Activated CD8-positive, alpha-beta T cell treated with anti-CD3 and anti-CD28 coated beads for 36 hours (primary cell): ENCODE measurements at regions not wholly inside any gene's neighbourhood (a gene's known extent, or its start where the extent isn't known, plus 50 kb on each side); places are given as distances from the start of the nearest gene placed in this dataset.

Experiments
- ATAC-seq: fragments of 200-7000 bp; cut with Tn5 transposase; one replicate; pipeline ENCODE4 v1.10.0; 2021; ENCODE audit warnings: mild to moderate bottlenecking, moderate library complexity
- CTCF ChIA-PET: fragments of 350-600 bp; sonication (Branson Sonifier 250); formaldehyde crosslinking; loops from one replicate; lab custom pipeline; 2021; ENCODE audit warnings: antibody characterized with exemption; lab: Charles Lee
- POLR2A ChIA-PET: fragments of 350-600 bp; sonication (Branson Sonifier 250); formaldehyde crosslinking; loops from one replicate; lab custom pipeline; 2021; ENCODE audit warnings: antibody characterized with exemption; lab: Charles Lee
- DNase-seq: peaks from one replicate; pipeline ENCODE4 v3.0.0-alpha.2; 2020
- H3K27ac Mint-ChIP-seq: one replicate; pipeline ENCODE4 v1.8.0; 2021; ENCODE audit warnings: mild to moderate bottlenecking, mixed read lengths
- H3K27me3 Mint-ChIP-seq: one replicate; pipeline ENCODE4 v1.8.0; 2021; ENCODE audit warnings: mixed read lengths
- H3K36me3 Mint-ChIP-seq: one replicate; pipeline ENCODE4 v1.8.0; 2021; ENCODE audit warnings: low read depth, mixed read lengths
- H3K4me1 Mint-ChIP-seq: one replicate; pipeline ENCODE4 v1.8.0; 2021; ENCODE audit warnings: low read depth, mixed read lengths
- H3K4me3 Mint-ChIP-seq: one replicate; pipeline ENCODE4 v1.8.0; 2021; ENCODE audit warnings: mild to moderate bottlenecking, moderate library complexity, mixed read lengths
- H3K9me3 Mint-ChIP-seq: one replicate; pipeline ENCODE4 v1.8.0; 2021; ENCODE audit warnings: mixed read lengths
- intact Hi-C: fragments of 100-400 bp; cut with micrococcal nuclease; formaldehyde crosslinking; loops from one replicate; pipeline ENCODE4 v1.10.0; 2022
- TF ChIP-seq, protein P1 (sequence below): fragments of 200-600 bp; IDR thresholded peaks from one replicate; pipeline ENCODE4 v1.8.0; 2022; ENCODE audit warnings: antibody characterized with exemption, mild to moderate bottlenecking

DNA sequence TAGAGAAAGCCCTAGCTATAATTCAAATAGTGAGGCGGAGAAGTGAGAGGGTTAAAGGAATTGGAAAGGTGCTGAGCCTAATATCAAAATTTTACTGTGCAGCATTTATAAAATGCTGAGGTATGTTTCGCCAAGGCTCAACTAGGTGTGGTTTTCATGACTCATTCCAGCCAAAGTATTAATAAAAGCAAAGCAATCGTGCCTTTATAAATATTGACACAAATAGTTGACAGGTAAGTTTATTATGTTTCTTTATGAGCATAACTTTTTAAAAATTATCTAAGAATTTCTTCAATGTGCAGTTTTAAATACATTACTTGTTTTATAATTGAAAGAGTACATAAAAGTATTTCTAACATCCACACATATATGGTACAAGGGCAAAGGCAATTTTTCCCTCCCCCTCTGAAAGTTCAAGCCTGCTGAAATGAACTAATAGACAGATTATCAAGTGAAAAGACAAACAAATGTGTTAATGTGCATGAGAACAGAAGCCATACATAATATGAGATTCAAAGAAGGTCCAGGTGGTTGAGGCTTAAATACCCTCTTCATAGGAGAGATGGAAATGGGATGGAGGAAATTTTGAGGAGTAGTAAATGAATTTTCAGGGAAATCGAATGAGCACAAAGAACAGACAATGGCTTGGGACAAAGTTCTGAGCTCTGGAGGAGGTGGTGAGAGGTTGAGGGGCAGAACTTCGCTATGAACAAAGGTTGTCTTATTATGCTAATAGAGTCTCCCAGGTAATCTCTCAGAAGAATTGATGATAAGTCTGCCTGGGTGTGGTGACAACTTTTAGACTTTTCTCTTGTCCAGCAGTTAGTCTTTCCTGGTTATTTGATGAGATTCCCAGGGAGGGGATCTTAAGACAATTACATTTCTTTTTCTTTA is 326.5 kb downstream of the BUD13 start:
- Mint-ChIP-seq H3K27me3 (peaks cover 2% of the 10 kb centered on the region), H3K9me3 (no peaks in the 10 kb centered on the region), H3K36me3 (no peaks in the 10 kb centered on the region), H3K27ac (no peak overlapping the region), H3K4me3 (no peak overlapping the region), H3K4me1 (no peaks in the 10 kb centered on the region)
- ChIA-PET CTCF (no interaction called here), POLR2A (no interaction called here)
- intact Hi-C loops, result no loop called here
- no peak for DNase-seq
- TF ChIP-seq, protein P1, sequence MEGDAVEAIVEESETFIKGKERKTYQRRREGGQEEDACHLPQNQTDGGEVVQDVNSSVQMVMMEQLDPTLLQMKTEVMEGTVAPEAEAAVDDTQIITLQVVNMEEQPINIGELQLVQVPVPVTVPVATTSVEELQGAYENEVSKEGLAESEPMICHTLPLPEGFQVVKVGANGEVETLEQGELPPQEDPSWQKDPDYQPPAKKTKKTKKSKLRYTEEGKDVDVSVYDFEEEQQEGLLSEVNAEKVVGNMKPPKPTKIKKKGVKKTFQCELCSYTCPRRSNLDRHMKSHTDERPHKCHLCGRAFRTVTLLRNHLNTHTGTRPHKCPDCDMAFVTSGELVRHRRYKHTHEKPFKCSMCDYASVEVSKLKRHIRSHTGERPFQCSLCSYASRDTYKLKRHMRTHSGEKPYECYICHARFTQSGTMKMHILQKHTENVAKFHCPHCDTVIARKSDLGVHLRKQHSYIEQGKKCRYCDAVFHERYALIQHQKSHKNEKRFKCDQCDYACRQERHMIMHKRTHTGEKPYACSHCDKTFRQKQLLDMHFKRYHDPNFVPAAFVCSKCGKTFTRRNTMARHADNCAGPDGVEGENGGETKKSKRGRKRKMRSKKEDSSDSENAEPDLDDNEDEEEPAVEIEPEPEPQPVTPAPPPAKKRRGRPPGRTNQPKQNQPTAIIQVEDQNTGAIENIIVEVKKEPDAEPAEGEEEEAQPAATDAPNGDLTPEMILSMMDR, result no peak
- no peak for ATAC-seq

DNA sequence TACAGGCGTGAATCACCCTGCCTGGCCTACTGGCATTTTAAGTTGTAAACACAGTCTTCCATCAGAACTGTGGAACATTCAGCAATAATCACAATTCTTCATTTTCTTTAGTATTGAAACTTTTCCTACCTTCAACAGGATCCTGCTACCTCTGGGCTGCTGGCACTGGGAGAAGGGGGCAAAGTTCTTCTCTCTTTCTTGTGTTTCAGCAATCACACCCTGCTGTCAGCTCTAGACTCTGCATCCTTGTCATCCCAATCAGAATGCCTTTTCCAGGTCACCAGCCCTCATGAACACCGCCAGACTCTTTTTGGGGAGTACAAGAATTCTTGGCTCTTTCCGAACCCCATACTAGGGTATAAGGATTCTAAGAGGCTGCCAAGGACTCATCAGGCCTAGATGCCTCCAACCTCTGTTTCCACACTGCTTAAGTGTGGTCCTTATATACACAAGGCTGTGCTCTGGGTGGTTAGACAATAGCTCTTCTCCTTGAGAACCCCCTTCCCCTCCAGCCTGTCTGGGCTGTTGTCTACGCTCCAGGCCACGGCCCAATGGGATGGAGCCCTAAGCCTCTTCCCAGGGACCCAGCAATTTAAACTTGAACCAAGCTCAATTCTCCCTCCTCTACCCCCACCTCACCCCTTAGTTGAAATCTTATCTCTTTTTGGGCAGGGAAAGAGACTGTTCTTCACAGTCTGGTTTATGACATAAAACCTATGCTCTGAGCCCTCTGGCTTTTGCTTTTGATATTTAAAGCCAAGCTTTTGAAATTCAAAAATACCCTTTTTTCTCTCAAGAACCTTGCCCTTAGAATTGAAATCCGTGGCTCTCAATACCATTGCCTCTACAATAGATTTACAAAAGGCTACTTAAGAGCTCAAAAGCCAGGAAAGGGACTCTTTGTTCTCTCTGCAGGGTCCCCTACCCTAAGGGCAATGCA is 327.4 kb downstream of the BUD13 start:
- no peak overlapping the region for H3K4me3 Mint-ChIP-seq
- DNase-seq, result no peak
- H3K27me3 Mint-ChIP-seq, result peaks cover 2% of the 10 kb centered on the region
- ATAC-seq, result no peak
- H3K36me3 Mint-ChIP-seq, result no peaks in the 10 kb centered on the region
- intact Hi-C loops, result no loop called here
- TF ChIP-seq, protein P1, result no peak
- CTCF ChIA-PET, result no interaction called here
- no peaks in the 10 kb centered on the region for H3K4me1 Mint-ChIP-seq
- no peaks in the 10 kb centered on the region for H3K9me3 Mint-ChIP-seq
- POLR2A ChIA-PET, result no interaction called here
- no peak overlapping the region for H3K27ac Mint-ChIP-seq

DNA sequence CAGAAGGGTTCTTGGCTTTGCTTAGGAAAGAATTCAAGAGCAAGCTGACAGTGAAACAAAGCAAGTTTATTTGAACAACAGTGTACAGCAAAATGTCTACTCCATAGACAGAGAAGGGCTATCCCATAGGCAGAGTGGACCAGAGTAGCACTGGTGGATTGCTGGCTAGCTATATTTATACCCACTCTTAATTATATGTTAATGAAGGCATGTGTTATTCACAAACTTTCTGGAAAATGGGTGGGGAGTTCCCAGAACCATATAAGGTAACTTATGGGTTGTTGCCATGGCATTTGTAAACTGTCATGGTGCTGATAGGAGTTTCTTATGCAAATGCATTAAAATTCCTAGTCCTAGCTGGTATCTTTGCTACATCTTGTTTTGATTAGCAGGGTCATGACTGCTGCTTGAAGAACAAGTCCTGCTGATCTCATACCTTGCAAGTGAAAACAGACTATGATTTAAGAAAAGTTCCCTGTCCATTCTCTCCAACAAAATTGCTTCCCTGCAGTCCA is 330.5 kb downstream of the BUD13 start:
- DNase-seq (no peak), ATAC-seq (no peak)
- ChIA-PET CTCF (no interaction called here), POLR2A (no interaction called here)
- Mint-ChIP-seq H3K4me3 (no peak overlapping the region), H3K9me3 (peaks cover 2% of the 10 kb centered on the region), H3K4me1 (no peaks in the 10 kb centered on the region), H3K27ac (no peak overlapping the region), H3K27me3 (peaks cover 2% of the 10 kb centered on the region), H3K36me3 (no peaks in the 10 kb centered on the region)
- TF ChIP-seq, protein P1, result no peak
- intact Hi-C loops, result no loop called here

DNA sequence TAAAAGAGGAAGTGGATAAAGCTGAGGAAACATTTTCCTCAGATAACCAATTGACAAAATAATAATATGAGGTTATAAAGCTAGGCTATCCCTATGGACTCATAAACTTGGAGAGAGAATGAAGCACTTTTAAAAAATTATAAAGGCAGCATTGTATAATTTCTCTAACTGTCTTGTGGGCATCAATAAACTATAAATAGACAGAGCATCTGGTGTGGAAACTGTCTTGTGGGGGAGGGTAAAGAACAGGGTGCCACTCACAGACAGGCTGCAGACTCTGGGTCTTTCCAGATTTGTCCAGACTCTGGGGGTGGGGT is 333.5 kb downstream of the BUD13 start:
- H3K9me3 Mint-ChIP-seq, result peaks cover 2% of the 10 kb centered on the region
- TF ChIP-seq, protein P1, result no peak
- H3K36me3 Mint-ChIP-seq, result no peaks in the 10 kb centered on the region
- no peak for ATAC-seq
- CTCF ChIA-PET, result no interaction called here
- no peak overlapping the region for H3K27ac Mint-ChIP-seq
- intact Hi-C loops, result no loop called here
- H3K4me3 Mint-ChIP-seq, result no peak overlapping the region
- no peak for DNase-seq
- H3K27me3 Mint-ChIP-seq, result peaks cover 4% of the 10 kb centered on the region
- POLR2A ChIA-PET, result no interaction called here
- H3K4me1 Mint-ChIP-seq, result no peaks in the 10 kb centered on the region
